ENCODE measurements at regions not wholly inside any gene's neighbourhood (a gene's known extent, or its start where the extent isn't known, plus 50 kb on each side); places are given as distances from the start of the nearest gene placed in this dataset.
"Not testable (repeated sequence)": the region's sequence is repeated elsewhere in the genome, so short reads cannot be mapped to it uniquely, and the experiment has no call there.

- no peak for DNase-seq
Observed at GRCh38 chr18:60123031-60123430, 223.2 kb downstream of the PMAIP1 start.

GRCh38 chr18:60122339-60122738 lies 222.5 kb downstream of the PMAIP1 start:
- DNase-seq: no peak

- DNase-seq: no peak
Observed at GRCh38 chr18:60120231-60120750, 220.5 kb downstream of the PMAIP1 start.

GRCh38 chr18:60117321-60117720 lies 217.5 kb downstream of the PMAIP1 start:
- DNase-seq: no peak

GRCh38 chr18:60113396-60113795 lies 213.6 kb downstream of the PMAIP1 start:
- no peak for DNase-seq

- no peak for DNase-seq
Observed at GRCh38 chr18:60112369-60112768, 212.6 kb downstream of the PMAIP1 start.

- DNase-seq: no peak
Observed at GRCh38 chr18:60111525-60111924, 211.7 kb downstream of the PMAIP1 start.

- DNase-seq: no peak
Observed at GRCh38 chr18:60110836-60111235, 211.0 kb downstream of the PMAIP1 start.

- DNase-seq: no peak
Observed at GRCh38 chr18:60100778-60101177, 201.0 kb downstream of the PMAIP1 start.

GRCh38 chr18:60099709-60100108 lies 199.9 kb downstream of the PMAIP1 start:
- no peak for DNase-seq

GRCh38 chr18:60096428-60096827 lies 196.6 kb downstream of the PMAIP1 start:
- DNase-seq: no peak

GRCh38 chr18:60092073-60092472 lies 192.3 kb downstream of the PMAIP1 start:
- no peak for DNase-seq

- no peak for DNase-seq
Observed at GRCh38 chr18:60090170-60090569, 190.4 kb downstream of the PMAIP1 start.

GRCh38 chr18:60082790-60083189 lies 183.0 kb downstream of the PMAIP1 start:
- DNase-seq: no peak

- no peak for DNase-seq
Observed at GRCh38 chr18:60082282-60082681, 182.5 kb downstream of the PMAIP1 start.

- no peak for DNase-seq
Observed at GRCh38 chr18:60075477-60075876, 175.7 kb downstream of the PMAIP1 start.

GRCh38 chr18:60070631-60071030 lies 170.8 kb downstream of the PMAIP1 start:
- DNase-seq: no peak

- DNase-seq: no peak
Observed at GRCh38 chr18:60069145-60069544, 169.3 kb downstream of the PMAIP1 start.

GRCh38 chr18:60067426-60068210 lies 167.8 kb downstream of the PMAIP1 start:
- DNase-seq: no peak

- DNase-seq: no peak
Observed at GRCh38 chr18:60066219-60066975, 166.6 kb downstream of the PMAIP1 start.

GRCh38 chr18:60064271-60064670 lies 164.5 kb downstream of the PMAIP1 start:
- DNase-seq: no peak

- DNase-seq: not testable (repeated sequence)
Observed at GRCh38 chr18:60062831-60063230, 163.0 kb downstream of the PMAIP1 start.

- no peak for DNase-seq
Observed at GRCh38 chr18:60062396-60062795, 162.6 kb downstream of the PMAIP1 start.

- no peak for DNase-seq
Observed at GRCh38 chr18:60060578-60060977, 160.8 kb downstream of the PMAIP1 start.
